ENCODE measurements at regions not wholly inside any gene's neighbourhood (a gene's known extent, or its start where the extent isn't known, plus 50 kb on each side); places are given as distances from the start of the nearest gene placed in this dataset.
"Not testable (repeated sequence)": the region's sequence is repeated elsewhere in the genome, so short reads cannot be mapped to it uniquely, and the experiment has no call there.

DNA sequence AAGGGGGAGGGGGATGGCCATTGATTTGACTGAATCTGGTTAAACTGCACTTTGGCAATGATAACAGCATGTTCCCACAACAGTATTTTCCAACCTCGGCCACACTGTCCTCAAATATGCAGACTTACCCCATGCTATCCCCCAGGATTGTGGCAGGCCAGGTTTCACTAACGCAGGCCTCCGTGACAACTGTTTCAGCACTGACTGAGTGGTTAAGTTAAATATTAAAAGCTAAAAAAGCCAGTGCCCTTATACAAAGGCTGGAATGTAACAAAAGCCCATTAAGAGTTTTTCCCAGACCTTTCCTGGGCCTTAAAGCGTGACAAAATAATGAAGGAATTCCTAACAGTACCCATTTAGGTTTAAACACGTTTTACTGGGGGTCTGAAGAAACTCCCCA, 202.9 kb downstream of the USP25 start:
- intact Hi-C loops (cut with DNase I): no loop called here
- ATAC-seq: no peak
- no peak for DNase-seq (ENCODE audit: missing footprints)

DNA sequence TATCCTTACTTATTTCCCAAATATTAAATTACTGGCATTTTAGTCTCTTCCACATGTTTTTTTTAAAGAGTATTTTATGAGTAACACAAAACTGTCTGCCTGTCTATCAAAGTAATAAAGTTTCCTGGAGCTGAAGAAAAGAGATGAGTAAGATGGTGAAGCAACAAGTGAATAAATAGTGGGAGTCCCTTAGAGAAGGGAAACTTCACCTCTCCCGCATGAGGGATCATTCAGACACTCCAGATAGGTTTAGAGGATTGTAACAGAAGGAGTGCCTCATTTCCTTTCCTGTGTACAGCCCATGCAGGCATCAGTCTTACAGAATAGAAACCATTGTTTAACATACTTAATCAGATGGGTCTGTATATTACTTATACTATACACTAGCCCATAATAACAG, 205.7 kb downstream of the USP25 start:
- DNase-seq (ENCODE audit: missing footprints) (no peak), ATAC-seq (no peak)
- intact Hi-C loops (cut with DNase I): no loop called here

DNA sequence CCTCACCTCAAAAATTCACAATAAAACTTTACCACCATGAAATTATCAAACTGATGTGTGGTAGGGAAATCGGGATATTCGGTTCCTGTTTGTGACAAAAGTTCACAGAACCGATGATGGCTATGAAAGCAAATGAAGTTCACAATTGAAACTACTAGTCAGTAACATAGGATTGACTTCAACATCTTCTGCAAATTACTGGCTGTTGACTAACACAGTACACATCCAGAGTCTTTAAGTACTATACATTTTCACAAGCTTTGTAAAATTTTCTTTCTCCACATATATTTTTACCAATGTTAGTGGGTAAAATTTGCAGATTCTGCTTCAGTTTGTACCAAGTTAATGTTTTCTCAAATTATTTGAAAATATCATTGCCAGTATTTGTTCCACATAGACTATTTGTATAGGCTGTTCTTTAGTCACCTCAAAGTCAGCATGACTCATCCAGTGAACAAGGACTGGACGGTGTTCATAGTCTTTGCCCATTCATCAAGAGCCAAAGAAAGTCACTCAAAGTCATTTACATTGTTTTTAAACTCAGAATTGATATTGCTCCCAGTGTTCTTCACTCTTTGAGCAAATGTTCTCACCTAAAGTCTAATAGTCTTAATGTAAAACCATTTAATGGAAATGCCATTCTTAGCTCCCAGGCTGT, 213.4 kb downstream of the USP25 start:
- DNase-seq (ENCODE audit: missing footprints) (no peak), ATAC-seq (no peak)
- intact Hi-C loops (cut with DNase I): no loop called here

DNA sequence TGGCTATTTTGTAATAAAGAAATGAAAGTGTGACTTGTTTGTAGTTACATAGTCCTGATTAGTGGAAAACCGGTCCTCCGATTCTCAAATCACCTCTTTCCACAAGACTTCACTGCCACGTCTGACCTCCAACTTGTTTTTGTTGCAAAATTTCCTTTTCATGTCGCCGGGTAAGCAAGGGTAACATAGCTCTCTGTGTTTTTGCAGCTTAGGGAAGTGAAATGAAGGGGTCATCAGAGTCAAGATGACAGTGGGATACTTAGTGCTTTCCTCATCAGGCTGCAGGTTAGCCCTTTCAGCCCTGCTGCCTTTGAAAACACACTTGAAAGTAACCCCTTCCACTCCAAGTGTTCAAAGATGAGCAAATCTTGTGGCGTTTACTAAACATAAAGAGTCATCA, 217.9 kb downstream of the USP25 start:
- DNase-seq (ENCODE audit: missing footprints) (no peak), ATAC-seq (no peak)
- intact Hi-C loops (cut with DNase I): no loop called here

DNA sequence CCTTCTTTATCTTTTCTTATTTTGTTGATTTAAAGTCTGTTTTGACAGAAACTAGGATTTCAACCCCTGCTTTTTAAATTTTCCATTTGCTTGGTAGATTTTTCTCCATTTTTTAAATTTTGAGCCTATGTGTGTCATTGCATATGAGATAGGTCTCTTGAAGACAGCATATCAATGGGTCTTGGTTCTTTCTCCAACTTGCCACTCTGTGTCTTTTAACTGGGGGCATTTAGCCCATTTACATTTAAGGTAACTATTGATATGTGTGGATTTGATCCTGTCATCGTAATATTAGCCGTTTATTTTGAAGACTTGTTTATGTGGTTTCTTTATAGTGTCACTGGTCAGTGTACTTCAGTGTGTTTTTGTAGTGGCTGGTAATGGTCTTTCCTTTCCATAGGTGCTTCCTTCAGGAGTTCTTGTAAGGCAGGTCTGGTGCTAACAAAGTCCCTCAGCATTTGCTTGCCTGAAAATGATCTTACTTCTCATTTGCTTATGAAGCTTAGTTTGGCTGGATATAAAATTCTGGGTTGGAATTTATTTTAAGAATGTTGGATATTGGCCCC, 223.9 kb downstream of the USP25 start:
- intact Hi-C loops (cut with DNase I): no loop called here
- DNase-seq (ENCODE audit: missing footprints) (no peak), ATAC-seq (no peak)

DNA sequence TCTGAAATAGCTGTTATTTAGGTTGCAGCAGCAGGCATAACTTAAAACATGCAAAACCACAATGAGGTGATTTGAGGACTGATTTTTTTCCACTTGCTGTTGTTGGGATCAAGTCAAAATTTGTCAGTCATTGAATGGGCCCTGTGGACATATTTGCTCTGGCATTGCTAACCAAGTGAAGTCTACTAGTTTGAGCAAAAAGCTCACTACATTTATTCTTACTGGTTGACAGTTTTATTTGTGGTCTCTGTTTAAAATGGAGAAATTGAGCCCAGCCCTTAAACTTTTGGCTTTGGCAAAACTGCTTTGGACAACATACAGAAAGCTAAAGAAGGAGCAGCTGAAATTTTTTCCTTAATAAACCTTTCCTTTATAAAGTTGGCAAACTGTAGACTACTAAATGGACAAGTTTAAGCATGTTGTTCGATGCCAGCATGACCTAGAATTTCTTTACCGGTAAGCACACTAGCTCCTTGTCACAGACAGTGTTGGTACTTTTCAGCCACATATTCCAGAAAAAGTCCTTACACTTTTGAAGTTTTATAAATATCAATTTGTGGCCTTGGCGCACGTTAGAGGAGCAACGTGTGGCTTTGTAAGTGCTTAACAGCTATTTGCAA, 234.6 kb downstream of the USP25 start:
- intact Hi-C loops (cut with DNase I): no loop called here

DNA sequence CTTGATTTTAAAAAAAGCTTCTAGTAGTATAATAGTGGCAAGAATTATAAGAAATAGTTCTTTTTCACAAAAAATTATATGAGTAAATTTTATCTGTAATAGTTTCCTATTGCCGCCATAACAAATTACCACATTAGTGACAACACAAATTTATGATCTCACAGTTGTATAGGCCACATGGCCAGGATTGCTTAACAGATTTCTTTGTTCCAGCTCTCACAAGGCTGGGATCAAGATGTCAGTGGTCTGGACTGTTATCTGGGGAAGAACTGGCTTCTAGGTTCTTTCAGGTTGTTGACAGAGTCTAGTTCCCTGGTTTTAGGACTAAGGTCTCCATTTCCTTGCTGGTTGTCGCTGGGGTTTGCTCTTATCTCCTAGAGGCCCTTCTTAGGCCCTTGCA, 236.4 kb downstream of the USP25 start:
- intact Hi-C loops (cut with DNase I): no loop called here
- DNase-seq (ENCODE audit: missing footprints): no peak
- ATAC-seq: no peak

More for the DNA sequence above, 234.6 kb downstream of the USP25 start:
- ATAC-seq (no peak), DNase-seq (ENCODE audit: missing footprints) (no peak)

DNA sequence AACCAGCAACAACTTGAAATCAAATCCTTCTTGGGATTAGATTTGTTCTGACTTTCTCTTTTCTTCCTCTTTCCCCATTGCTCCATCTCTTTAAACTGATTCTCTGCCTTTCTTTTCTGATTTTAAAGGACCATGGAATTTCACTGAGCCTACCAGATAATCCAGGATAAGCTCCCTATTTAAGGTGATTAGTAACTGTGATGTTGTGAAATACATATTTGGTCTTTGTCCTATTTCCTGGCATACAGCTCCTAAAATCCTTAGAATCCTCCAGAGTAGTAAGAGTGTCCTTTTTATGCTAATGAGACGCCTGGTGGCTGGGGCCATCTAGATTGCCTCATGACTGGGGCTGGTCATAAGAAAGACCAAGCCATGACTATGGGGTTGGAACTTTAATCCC, 236.9 kb downstream of the USP25 start:
- ATAC-seq (no peak), DNase-seq (ENCODE audit: missing footprints) (no peak)
- intact Hi-C loops (cut with DNase I): no loop called here

DNA sequence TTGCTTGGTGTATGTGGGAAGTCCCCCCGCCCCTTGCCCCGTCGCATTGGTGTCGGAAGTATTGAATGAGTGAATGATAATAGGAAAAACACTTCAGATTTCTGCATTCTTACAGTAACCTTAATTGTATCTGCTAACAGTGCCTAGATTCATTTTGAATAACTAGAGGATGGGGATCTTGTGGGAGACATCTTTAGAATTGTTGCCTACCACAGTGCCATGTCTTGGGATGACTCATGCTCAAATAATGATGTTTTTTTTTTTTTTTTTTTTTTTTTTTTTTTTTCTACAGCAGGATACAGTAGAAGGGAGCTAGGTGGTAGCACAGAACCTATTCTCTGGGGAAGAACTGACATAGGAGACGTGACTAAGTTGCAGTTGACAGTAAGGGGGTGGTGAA, 237.9 kb downstream of the USP25 start:
- no peak for DNase-seq (ENCODE audit: missing footprints)
- intact Hi-C loops (cut with DNase I): no loop called here

DNA sequence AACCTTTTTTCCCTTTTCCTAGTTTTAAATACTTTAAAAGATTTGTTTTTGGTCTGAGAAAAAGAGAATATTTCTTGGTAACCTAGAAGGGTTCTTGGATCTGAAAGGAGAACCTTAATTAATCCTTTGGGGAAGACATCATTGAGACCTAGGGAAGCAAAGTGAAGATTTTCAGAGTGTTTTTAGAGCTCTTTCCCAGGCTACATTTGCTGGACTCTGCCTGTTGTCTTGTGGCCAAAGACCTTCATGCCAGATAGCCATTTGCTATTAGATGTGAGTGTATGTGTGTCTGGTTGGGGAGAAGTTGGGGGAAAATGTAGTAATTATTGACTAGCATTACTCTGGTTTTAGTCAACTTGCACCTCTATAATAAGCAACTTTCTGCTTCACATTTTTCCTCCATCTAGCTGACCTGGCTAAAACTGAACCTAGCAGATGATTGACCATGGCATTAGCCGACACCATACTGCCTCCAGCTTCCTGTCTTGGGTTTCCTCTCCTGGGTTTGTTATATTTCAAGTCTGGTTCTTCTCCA, 239.1 kb downstream of the USP25 start:
- DNase-seq (ENCODE audit: missing footprints) (no peak), ATAC-seq (no peak)
- intact Hi-C loops (cut with DNase I): no loop called here

More for the DNA sequence above, 237.9 kb downstream of the USP25 start:
- ATAC-seq: no peak

DNA sequence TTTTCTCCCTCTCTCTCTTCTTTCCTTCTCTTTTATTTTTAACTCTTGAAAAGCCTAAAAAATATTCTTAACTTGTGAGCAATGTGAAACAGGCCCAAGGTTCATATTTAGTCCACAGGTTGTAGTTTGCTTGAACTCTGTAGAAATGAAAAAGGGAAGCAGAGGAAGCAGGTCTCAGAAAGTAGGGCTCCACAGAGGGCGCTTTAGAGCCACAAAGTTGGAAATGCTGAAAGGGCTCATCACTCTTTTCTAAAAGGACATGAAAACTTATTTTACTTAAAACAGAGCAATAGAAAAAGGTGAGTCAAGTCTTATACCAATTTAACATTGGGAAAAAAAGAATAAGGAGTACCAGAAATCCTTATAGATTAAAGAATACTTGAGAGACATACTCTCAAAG, 247.0 kb downstream of the USP25 start:
- DNase-seq (ENCODE audit: missing footprints) (no peak), ATAC-seq (no peak)
- intact Hi-C loops (cut with DNase I): no loop called here

DNA sequence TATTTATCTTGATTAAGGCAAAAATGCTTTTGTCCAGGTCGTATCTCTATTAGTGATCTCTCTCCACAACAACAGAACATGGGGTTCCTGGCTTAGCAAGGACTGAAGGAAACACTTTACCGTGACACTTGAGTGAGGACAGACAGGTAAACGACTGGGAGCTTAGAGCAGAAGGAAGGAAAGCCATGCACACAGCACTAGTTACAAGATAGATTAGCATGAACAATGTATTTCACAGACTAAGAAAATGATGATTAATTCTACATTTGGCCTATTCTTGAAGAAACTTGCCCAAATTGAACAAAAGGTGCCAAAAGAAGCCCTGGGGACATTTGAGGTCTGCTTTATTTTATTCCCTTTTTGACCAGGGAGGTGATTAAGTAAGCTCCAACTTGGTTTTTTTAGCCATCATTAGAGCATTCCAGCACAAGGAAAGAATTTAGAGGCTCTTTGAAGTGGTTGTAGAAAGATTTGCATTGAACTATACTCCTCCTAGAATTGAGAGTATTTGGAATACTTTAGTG, 248.5 kb downstream of the USP25 start:
- intact Hi-C loops (cut with DNase I): no loop called here
- ATAC-seq (no peak), DNase-seq (ENCODE audit: missing footprints) (no peak)

DNA sequence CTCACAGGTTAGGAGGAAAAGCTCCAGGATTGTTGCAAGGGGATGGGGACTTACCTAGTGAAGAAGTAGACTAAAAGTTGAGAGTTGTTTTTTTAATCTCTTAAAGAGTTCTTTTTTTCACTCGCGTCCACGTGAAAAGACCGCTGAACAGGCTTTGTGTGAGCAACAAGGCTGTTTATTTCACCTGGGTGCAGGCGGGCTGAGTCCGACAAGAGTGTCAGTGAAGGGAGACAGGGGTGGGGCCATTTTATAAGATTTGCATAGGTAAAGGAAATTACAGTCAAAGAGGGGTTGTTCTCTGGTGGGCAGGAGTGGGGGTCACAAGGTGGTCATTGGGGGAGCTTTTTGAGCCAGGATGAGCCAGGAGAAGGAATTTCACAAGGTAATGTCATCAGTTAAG, 249.7 kb downstream of the USP25 start:
- ATAC-seq; intact Hi-C loops (cut with DNase I): not testable (repeated sequence)

DNA sequence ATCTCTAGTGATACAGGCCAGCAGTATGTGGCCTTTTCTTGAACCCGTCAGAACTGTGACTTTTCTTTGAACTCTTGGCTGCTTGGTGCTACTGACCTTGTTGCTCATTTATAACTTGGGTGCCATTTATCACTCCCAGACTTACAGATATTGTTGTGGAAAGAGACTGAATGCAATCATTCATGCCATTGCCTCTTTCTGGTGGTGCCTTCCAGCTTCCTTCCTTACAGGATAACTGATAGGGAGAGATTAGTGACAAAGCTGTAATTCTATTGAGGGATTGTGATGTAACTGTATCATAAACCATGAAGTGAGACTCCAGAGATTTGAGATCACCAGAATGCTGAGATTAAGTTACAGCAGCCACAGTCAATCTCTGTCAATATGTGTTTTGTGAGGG, 256.5 kb downstream of the USP25 start:
- intact Hi-C loops (cut with DNase I): no loop called here
- ATAC-seq: no peak

More for the DNA sequence above, 249.7 kb downstream of the USP25 start:
- DNase-seq (ENCODE audit: missing footprints): not testable (repeated sequence)

DNA sequence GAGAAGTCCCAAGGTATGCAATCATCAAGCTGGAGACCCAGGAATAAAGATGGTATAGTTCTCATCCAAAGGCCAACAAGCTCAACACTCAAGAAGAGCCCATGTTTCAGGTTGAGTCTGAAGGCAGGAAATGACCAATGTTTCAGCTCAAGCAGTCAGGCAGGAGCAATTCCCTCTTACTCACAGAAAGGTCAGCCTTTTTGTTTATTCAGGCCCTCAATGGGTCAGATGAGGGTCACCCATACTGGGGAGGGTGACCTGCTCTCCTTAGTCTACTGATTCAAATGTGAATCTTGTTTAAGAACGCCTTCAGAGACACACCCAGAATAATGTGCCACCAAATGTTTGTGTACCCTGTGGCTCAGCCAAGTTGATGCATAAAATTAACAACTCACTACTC, 262.4 kb downstream of the USP25 start:
- ATAC-seq (no peak), DNase-seq (ENCODE audit: missing footprints) (no peak)
- intact Hi-C loops (cut with DNase I): no loop called here

More for the DNA sequence above, 256.5 kb downstream of the USP25 start:
- no peak for DNase-seq (ENCODE audit: missing footprints)

DNA sequence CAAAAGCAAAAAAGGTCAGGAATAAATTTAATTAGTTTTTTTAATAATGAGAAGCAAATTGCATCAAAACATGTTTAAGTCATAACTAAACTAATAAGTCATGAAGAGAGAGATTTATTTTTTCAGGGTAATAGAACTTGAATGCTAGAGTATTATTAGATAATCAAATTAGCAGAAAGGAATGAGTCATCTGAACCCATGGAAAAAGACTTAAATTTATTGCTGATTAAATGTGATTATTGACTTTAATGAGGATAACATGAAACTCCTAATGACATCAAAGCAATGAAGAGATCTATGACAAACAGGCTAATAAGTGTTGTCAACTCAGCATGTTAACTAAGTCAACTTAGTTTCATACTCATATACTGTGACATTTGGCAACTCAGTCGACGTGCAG, 264.2 kb downstream of the USP25 start:
- ATAC-seq (no peak), DNase-seq (ENCODE audit: missing footprints) (no peak)
- intact Hi-C loops (cut with DNase I): no loop called here

DNA sequence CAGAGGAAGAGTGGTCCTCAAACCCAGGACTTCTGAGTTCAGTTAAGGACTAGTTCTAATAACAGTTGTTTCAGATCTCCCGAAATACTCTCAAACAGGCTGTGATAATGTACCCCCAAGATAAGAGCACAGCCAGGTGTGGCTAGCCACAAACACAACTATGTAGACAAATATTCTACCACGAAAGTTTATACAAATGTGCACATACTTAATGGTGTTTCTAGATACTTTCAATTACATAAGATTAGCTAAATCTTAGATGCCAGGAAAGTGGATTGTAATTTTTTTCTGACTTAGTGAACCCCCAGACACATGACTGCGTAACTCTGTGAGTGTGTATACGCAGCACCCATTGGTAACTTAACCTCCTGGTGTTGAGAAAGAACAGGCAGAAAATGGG, 270.0 kb downstream of the USP25 start:
- intact Hi-C loops (cut with DNase I): no loop called here
- ATAC-seq: no peak
- DNase-seq (ENCODE audit: missing footprints): no peak

DNA sequence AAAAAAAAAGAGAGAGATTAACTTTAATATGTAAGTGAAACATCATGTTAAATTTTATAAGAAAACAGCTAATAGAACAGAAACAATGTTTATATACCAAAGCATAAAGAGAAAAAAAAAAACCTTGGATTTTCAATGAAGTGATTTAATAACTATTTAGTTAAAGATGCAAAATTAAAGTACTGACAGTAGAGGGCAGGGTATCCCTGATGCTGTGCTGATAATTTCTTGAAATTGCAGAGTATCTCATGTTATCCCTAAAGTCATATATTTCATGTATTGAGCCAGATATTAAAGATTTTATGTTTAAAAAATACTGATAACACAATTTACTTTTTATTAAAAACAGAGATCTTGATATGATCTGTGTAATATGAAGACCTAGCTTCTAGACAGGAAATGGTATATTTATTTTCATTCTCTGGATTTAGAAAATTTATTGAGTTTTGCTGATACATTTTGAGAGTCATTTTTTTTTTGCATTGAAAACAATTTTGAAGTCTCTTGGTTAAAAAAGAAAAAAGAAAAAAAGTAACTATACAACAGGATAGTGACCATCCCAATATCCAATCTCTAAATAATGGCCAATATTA, 273.2 kb downstream of the USP25 start:
- no peak for DNase-seq (ENCODE audit: missing footprints)
- intact Hi-C loops (cut with DNase I): no loop called here
- no peak for ATAC-seq

DNA sequence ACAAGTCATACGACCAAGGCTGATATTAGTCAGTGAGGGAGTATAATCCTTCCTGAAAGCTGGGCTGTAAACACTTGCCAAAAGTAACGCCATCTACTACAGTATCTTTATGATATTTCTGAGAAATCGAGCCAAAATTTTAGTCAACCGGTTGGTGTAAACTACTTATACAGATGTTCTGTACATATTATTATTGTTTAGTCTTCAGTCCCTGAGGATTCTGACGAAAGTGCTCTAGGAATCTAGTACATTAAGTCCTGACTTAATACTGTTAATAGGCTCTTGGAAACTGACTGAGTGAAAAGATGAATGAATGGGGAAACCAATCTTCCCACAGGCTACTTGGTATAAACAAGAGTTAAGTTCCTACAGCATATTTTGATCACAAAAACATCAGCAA, 274.3 kb downstream of the USP25 start:
- no peak for DNase-seq (ENCODE audit: missing footprints)
- no peak for ATAC-seq
- intact Hi-C loops (cut with DNase I): no loop called here

DNA sequence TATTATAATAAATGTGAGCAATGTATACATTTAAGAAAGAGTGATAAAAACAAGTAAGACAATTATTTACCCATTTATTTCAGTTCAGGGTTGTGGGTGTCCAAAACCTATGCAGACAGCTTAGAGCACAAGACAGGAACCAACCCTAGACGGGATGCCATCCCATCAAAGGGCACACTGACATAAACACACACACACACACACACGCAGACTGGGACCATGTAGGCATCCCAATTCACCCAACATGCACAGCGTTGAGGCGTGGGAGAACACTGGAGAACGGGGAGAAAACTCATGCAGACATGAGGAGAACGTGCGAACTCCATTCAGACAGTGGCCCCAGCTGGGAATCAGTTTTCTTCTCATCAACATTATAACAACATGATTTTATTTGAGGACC, 274.7 kb downstream of the USP25 start:
- DNase-seq (ENCODE audit: missing footprints) (no peak), ATAC-seq (no peak)
- intact Hi-C loops (cut with DNase I): no loop called here
